ENCODE measurements at regions not wholly inside any gene's neighbourhood (a gene's known extent, or its start where the extent isn't known, plus 50 kb on each side); places are given as distances from the start of the nearest gene placed in this dataset.

GRCh38 chr18:26637324-26637723 is 89.0 kb upstream of the KCTD1 start:
- TF ChIP-seq TAF1 (IDR thresholded peaks at IDR 0.05; ENCODE audit: borderline replicate concordance, insufficient read depth, low read length) = no peak
- TF ChIP-seq POLR2AphosphoS5 (IDR thresholded peaks at IDR 0.05; ENCODE audit: low read depth, low read length) = no peak
- no peak for TF ChIP-seq REST (IDR thresholded peaks at IDR 0.05; ENCODE audit: insufficient read depth in 1 of 2, low read depth in 2 of 2, low read length in 2 of 2)
- TF ChIP-seq SIN3A (IDR thresholded peaks at IDR 0.05; ENCODE audit: borderline replicate concordance, insufficient read depth, low read length) = no peak
- TF ChIP-seq FOXP2 (optimal IDR thresholded peaks at IDR 0.05; ENCODE audit: borderline replicate concordance, extremely low read depth, extremely low read length, insufficient read depth) = no peak

GRCh38 chr18:26635466-26635865 is 87.1 kb upstream of the KCTD1 start:
- TF ChIP-seq SIN3A (IDR thresholded peaks at IDR 0.05; ENCODE audit: borderline replicate concordance, insufficient read depth, low read length) (no peak), TAF1 (IDR thresholded peaks at IDR 0.05; ENCODE audit: borderline replicate concordance, insufficient read depth, low read length) (no peak), FOXP2 (optimal IDR thresholded peaks at IDR 0.05; ENCODE audit: borderline replicate concordance, extremely low read depth, extremely low read length, insufficient read depth) (no peak), REST (IDR thresholded peaks at IDR 0.05; ENCODE audit: insufficient read depth in 1 of 2, low read depth in 2 of 2, low read length in 2 of 2) (no peak), POLR2AphosphoS5 (IDR thresholded peaks at IDR 0.05; ENCODE audit: low read depth, low read length) (no peak)

- TF ChIP-seq FOXP2 (optimal IDR thresholded peaks at IDR 0.05; ENCODE audit: borderline replicate concordance, extremely low read depth, extremely low read length, insufficient read depth) (no peak), TAF1 (IDR thresholded peaks at IDR 0.05; ENCODE audit: borderline replicate concordance, insufficient read depth, low read length) (no peak), SIN3A (IDR thresholded peaks at IDR 0.05; ENCODE audit: borderline replicate concordance, insufficient read depth, low read length) (no peak), POLR2AphosphoS5 (IDR thresholded peaks at IDR 0.05; ENCODE audit: low read depth, low read length) (no peak), REST (IDR thresholded peaks at IDR 0.05; ENCODE audit: insufficient read depth in 1 of 2, low read depth in 2 of 2, low read length in 2 of 2) (no peak)
These were observed 86.3 kb upstream of the KCTD1 start for GRCh38 chr18:26634631-26635030.

GRCh38 chr18:26631135-26631534 is 82.8 kb upstream of the KCTD1 start:
- TF ChIP-seq REST (IDR thresholded peaks at IDR 0.05; ENCODE audit: insufficient read depth in 1 of 2, low read depth in 2 of 2, low read length in 2 of 2) (no peak), TAF1 (IDR thresholded peaks at IDR 0.05; ENCODE audit: borderline replicate concordance, insufficient read depth, low read length) (no peak), FOXP2 (optimal IDR thresholded peaks at IDR 0.05; ENCODE audit: borderline replicate concordance, extremely low read depth, extremely low read length, insufficient read depth) (no peak), POLR2AphosphoS5 (IDR thresholded peaks at IDR 0.05; ENCODE audit: low read depth, low read length) (no peak), SIN3A (IDR thresholded peaks at IDR 0.05; ENCODE audit: borderline replicate concordance, insufficient read depth, low read length) (no peak)

- no peak for TF ChIP-seq REST (IDR thresholded peaks at IDR 0.05; ENCODE audit: insufficient read depth in 1 of 2, low read depth in 2 of 2, low read length in 2 of 2)
- TF ChIP-seq FOXP2 (optimal IDR thresholded peaks at IDR 0.05; ENCODE audit: borderline replicate concordance, extremely low read depth, extremely low read length, insufficient read depth) = no peak
- TF ChIP-seq SIN3A (IDR thresholded peaks at IDR 0.05; ENCODE audit: borderline replicate concordance, insufficient read depth, low read length) = no peak
- TF ChIP-seq TAF1 (IDR thresholded peaks at IDR 0.05; ENCODE audit: borderline replicate concordance, insufficient read depth, low read length) = no peak
- no peak for TF ChIP-seq POLR2AphosphoS5 (IDR thresholded peaks at IDR 0.05; ENCODE audit: low read depth, low read length)
These were observed 82.2 kb upstream of the KCTD1 start for GRCh38 chr18:26630596-26630995.

All from PFSK-1 (cell line).